ENCODE measurements at regions not wholly inside any gene's neighbourhood (a gene's known extent, or its start where the extent isn't known, plus 50 kb on each side); places are given as distances from the start of the nearest gene placed in this dataset.

- ChIA-PET POLR2A (no interaction called here), CTCF (no interaction called here)
- no peak overlapping the region for H3K4me3 ChIP-seq (ENCODE audit: low read depth, low read length)
- H3K27ac ChIP-seq (ENCODE audit: low read depth, low read length) = no peak overlapping the region
- H3K9me3 ChIP-seq (ENCODE audit: control insufficient read depth, insufficient read depth, low read length) = no peaks in the 10 kb centered on the region
- TF ChIP-seq, protein P1, sequence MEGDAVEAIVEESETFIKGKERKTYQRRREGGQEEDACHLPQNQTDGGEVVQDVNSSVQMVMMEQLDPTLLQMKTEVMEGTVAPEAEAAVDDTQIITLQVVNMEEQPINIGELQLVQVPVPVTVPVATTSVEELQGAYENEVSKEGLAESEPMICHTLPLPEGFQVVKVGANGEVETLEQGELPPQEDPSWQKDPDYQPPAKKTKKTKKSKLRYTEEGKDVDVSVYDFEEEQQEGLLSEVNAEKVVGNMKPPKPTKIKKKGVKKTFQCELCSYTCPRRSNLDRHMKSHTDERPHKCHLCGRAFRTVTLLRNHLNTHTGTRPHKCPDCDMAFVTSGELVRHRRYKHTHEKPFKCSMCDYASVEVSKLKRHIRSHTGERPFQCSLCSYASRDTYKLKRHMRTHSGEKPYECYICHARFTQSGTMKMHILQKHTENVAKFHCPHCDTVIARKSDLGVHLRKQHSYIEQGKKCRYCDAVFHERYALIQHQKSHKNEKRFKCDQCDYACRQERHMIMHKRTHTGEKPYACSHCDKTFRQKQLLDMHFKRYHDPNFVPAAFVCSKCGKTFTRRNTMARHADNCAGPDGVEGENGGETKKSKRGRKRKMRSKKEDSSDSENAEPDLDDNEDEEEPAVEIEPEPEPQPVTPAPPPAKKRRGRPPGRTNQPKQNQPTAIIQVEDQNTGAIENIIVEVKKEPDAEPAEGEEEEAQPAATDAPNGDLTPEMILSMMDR (IDR thresholded peaks at IDR 0.05; ENCODE audit: low read depth, low read length) = no peak
- H3K27me3 ChIP-seq (ENCODE audit: control insufficient read depth, insufficient read depth, low read length) = no peaks in the 10 kb centered on the region
- no peak for DNase-seq (ENCODE audit: low read depth, low spot score)
Measured at GRCh38 chr2:177318613-177319012, 54.1 kb upstream of the NFE2L2 start.

DNA sequence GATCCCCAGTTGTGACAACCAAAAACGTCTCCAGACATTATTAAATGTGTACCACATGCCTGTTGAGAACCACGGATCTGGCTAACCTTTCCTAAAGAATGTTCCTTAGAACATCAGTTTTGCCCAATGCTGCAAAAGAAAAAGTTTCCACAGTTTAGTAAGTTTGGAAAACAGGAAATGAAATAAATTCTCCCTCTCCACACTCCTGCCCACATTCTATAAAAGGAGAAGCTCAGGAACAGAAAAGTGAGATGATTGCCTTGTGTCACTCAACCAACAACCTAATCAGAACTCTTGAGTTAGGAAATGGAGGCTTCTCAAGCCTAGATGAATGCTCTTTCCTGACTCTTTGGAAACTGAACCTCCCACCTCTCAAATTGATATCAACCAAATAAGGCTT lies 56.1 kb upstream of the NFE2L2 start:
- H3K9me3 ChIP-seq (ENCODE audit: control insufficient read depth, insufficient read depth, low read length) = no peaks in the 10 kb centered on the region
- ChIA-PET POLR2A (no interaction called here), CTCF (interaction anchor here (1.5 kb wide), 1 partner anchor 25 kb away, joined by 4 read pairs; no protein-coding TSS in a partner anchor)
- TF ChIP-seq, protein P1 (IDR thresholded peaks at IDR 0.05; ENCODE audit: low read depth, low read length) = no peak
- H3K27me3 ChIP-seq (ENCODE audit: control insufficient read depth, insufficient read depth, low read length) = no peaks in the 10 kb centered on the region
- no peak overlapping the region for H3K4me3 ChIP-seq (ENCODE audit: low read depth, low read length)
- DNase-seq (ENCODE audit: low read depth, low spot score) = no peak
- H3K27ac ChIP-seq (ENCODE audit: low read depth, low read length) = no peak overlapping the region

DNA sequence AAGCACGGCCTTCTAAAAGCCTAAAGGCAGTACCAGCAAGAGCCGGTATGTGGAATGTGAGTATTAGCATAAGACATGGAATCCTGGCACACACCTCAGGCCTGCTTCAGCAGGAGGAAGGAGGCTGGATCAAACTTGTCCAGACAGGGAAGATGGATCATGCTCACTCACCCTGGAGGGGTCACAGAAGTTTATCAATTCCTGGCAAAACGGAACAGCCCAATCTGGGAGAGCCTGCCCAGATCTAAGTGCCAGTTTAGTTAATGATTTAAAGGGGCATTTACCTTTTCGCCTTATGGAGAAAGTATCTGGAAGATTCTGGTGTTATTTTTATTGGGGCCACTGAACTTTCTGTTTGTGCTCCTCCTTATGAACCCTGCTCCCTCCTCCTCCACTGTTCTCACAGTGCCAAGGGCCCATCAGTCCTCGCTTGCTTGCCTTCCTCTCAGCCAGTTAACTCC lies 58.3 kb upstream of the NFE2L2 start:
- Histone ChIP-seq H3K27ac (ENCODE audit: low read depth, low read length) (no peak overlapping the region), H3K27me3 (ENCODE audit: control insufficient read depth, insufficient read depth, low read length) (no peaks in the 10 kb centered on the region), H3K4me3 (ENCODE audit: low read depth, low read length) (no peak overlapping the region), H3K9me3 (ENCODE audit: control insufficient read depth, insufficient read depth, low read length) (no peaks in the 10 kb centered on the region)
- POLR2A ChIA-PET = no interaction called here
- no peak for DNase-seq (ENCODE audit: low read depth, low spot score)
- TF ChIP-seq, protein P1 (IDR thresholded peaks at IDR 0.05; ENCODE audit: low read depth, low read length) = no peak
- CTCF ChIA-PET = interaction anchor here (0.6 kb wide), 1 partner anchor 10 kb away, joined by 6 read pairs; no protein-coding TSS in a partner anchor

DNA sequence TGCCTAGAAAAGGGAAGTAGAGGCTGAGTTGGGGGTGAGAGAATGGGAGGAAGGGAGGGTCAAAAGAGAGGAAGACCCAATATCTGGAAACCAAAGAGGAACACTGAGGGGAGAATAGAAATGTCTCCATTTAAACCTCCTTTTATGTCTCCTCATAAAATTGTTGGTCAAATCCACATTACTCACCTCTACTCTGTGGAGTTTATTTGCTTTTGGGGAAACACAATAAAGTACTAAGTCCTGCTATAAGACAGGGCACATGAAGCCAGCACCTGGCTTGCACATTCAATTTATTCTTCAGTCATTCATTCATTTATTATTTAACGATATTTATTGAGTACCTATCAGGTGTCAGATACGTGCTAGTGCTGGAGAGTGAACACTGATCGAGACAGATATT lies 60.3 kb upstream of the NFE2L2 start:
- no peak overlapping the region for H3K27ac ChIP-seq (ENCODE audit: low read depth, low read length)
- TF ChIP-seq, protein P1 (IDR thresholded peaks at IDR 0.05; ENCODE audit: low read depth, low read length) = no peak

DNA sequence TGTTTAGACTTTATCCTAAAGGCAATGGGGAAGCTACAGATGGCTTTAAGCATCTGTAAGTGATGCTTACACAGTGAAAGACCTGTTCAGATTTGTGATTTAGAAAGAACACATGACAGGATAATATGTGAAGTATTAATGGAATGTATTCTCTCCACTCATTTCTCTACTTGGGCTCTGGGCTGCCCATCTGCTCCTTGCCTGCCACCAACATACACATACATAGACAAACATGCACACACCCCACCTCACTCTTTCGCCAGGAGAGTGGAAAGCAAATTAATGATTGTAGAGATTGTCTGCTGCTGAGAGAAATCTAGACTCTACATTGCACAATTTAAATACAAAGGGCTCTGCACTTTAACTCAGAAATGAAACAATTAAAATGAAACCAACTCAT lies 61.0 kb upstream of the NFE2L2 start:
- CTCF ChIA-PET = no interaction called here
- DNase-seq (ENCODE audit: low read depth, low spot score) = no peak
- TF ChIP-seq, protein P1 (IDR thresholded peaks at IDR 0.05; ENCODE audit: low read depth, low read length) = no peak
- Histone ChIP-seq H3K4me3 (ENCODE audit: low read depth, low read length) (no peak overlapping the region), H3K27ac (ENCODE audit: low read depth, low read length) (no peak overlapping the region), H3K9me3 (ENCODE audit: control insufficient read depth, insufficient read depth, low read length) (no peaks in the 10 kb centered on the region), H3K27me3 (ENCODE audit: control insufficient read depth, insufficient read depth, low read length) (no peaks in the 10 kb centered on the region)
- POLR2A ChIA-PET = interaction anchor here (0.6 kb wide), 1 partner anchor 61 kb away, joined by 5 read pairs; the partner anchor contains the start of gene NFE2L2

More for the DNA sequence above, 60.3 kb upstream of the NFE2L2 start:
- ChIA-PET CTCF (no interaction called here), POLR2A (no interaction called here)
- H3K9me3 ChIP-seq (ENCODE audit: control insufficient read depth, insufficient read depth, low read length) = no peaks in the 10 kb centered on the region
- no peak for DNase-seq (ENCODE audit: low read depth, low spot score)
- H3K27me3 ChIP-seq (ENCODE audit: control insufficient read depth, insufficient read depth, low read length) = no peaks in the 10 kb centered on the region
- H3K4me3 ChIP-seq (ENCODE audit: low read depth, low read length) = no peak overlapping the region
